H1 (cell line): ENCODE measurements at regions not wholly inside any gene's neighbourhood (a gene's known extent, or its start where the extent isn't known, plus 50 kb on each side); places are given as distances from the start of the nearest gene placed in this dataset.

ENCODE experiments used
- CTCF ChIA-PET: fragments of 300-600 bp; sonication (Branson Sonifier 250); formaldehyde crosslinking; loops from one replicate; lab custom pipeline; 2021; ENCODE audit not compliant: partially characterized antibody; lab: Charles Lee
- POLR2A ChIA-PET: fragments of 300-600 bp; sonication (Branson Sonifier 250); formaldehyde crosslinking; loops from one replicate; lab custom pipeline; 2021; ENCODE audit warnings: inconsistent platforms; ENCODE audit not compliant: partially characterized antibody; lab: Charles Lee
- DNase-seq, 2 experiments: peaks; one replicate each; pipeline versions ENCODE4 v3.0.0 to v3.0.0-alpha.2; 2010 to 2022; ENCODE audit warnings: low spot score in 2 of 2, low read depth in 1 of 2, mixed read lengths in 1 of 2
- FAIRE-seq: peaks from 2 replicates; lab custom pipeline; 2011; peaks lifted over from hg19 to GRCh38; lab: Jason Lieb, UNC
- H2AFZ ChIP-seq: 2 replicates; pipeline ENCODE4 v1.8.1; 2012; ENCODE audit warnings: low read length, inconsistent platforms
- H2AK5ac ChIP-seq: 2 replicates; pipeline ENCODE4 v1.6.1; 2013; ENCODE audit warnings: low read depth, low read length
- H2BK120ac ChIP-seq: replicated peaks from 2 replicates; pipeline ENCODE3; 2013; ENCODE audit warnings: low read depth, low read length, inconsistent platforms
- H2BK12ac ChIP-seq: 2 replicates; pipeline ENCODE4 v1.6.1; 2013; ENCODE audit warnings: low read depth, low read length
- H2BK15ac ChIP-seq: 2 replicates; pipeline ENCODE4 v1.6.1; 2013; ENCODE audit warnings: low read length
- H2BK20ac ChIP-seq: 2 replicates; pipeline ENCODE4 v1.6.1; 2013; ENCODE audit warnings: low read length
- H2BK5ac ChIP-seq: 2 replicates; pipeline ENCODE4 v1.6.1; 2013; ENCODE audit warnings: low read depth, low read length
- H3K14ac ChIP-seq: 2 replicates; pipeline ENCODE4 v1.6.1; 2013; ENCODE audit warnings: inconsistent platforms; ENCODE audit not compliant: insufficient read length
- H3K18ac ChIP-seq: 2 replicates; pipeline ENCODE4 v1.6.1; 2013; ENCODE audit warnings: low read length; ENCODE audit errors: extremely low read depth
- H3K23ac ChIP-seq: 2 replicates; pipeline ENCODE4 v1.6.1; 2013; ENCODE audit warnings: inconsistent platforms; ENCODE audit not compliant: insufficient read length
- H3K23me2 ChIP-seq: 2 replicates; pipeline ENCODE4 v1.6.1; 2013; ENCODE audit warnings: low read depth, low read length
- H3K27ac ChIP-seq: 2 replicates; pipeline ENCODE4 v1.6.1; 2011; ENCODE audit warnings: low read depth, low read length, inconsistent platforms
- H3K27me3 ChIP-seq, 4 experiments: replicated peaks in 1 of 4; 1 replicate in 1 of 4; 2 replicates in 3 of 4; pipeline versions ENCODE4 v1.6.1 to v1.8.1; 2011 to 2013; ENCODE audit warnings: low read length in 3 of 4, mild to moderate bottlenecking in 3 of 4, inconsistent platforms in 2 of 4, mixed read lengths in 2 of 4, moderate library complexity in 1 of 4; ENCODE audit not compliant: control insufficient read depth in 3 of 4, insufficient read depth in 3 of 4; ENCODE audit errors: extremely low read depth in 1 of 4
- H3K36me3 ChIP-seq, 4 experiments: 2 replicates each; pipeline versions ENCODE4 v1.6.1 to v1.8.1; 2011 to 2013; ENCODE audit warnings: mild to moderate bottlenecking in 4 of 4, low read length in 3 of 4, moderate library complexity in 2 of 4, control low read depth in 1 of 4, inconsistent platforms in 1 of 4; ENCODE audit not compliant: insufficient read depth in 4 of 4, control insufficient read depth in 2 of 4
- H3K4ac ChIP-seq: replicated peaks from 2 replicates; pipeline ENCODE3; 2013; ENCODE audit warnings: low read length, low read depth, mixed read lengths, inconsistent platforms; ENCODE audit not compliant: insufficient read length
- H3K4me1 ChIP-seq, 4 experiments: replicated peaks in 1 of 4; 1 replicate in 1 of 4; 2 replicates in 3 of 4; pipeline versions ENCODE4 v1.6.1 to v1.8.1; 2011 to 2013; ENCODE audit warnings: low read length in 3 of 4, inconsistent platforms in 2 of 4, mixed read lengths in 1 of 4; ENCODE audit not compliant: insufficient read depth in 4 of 4, control insufficient read depth in 3 of 4
- H3K4me2 ChIP-seq, 2 experiments: 2 replicates each; pipeline versions ENCODE4 v1.6.1 to v1.8.1; 2011 to 2013; ENCODE audit warnings: low read depth in 2 of 2, low read length in 2 of 2, control low read depth in 1 of 2, inconsistent platforms in 1 of 2, mild to moderate bottlenecking in 1 of 2; ENCODE audit not compliant: insufficient read depth in 1 of 2
- H3K4me3 ChIP-seq, 4 experiments: fragments of 200-600, 300-600 bp in 1 of 4; sonication (generic), shearing (Covaris generic), sonication (Bioruptor Twin) in 1 of 4; 2 replicates each; pipeline versions ENCODE4 v1.5.1 to v1.8.1; 2011 to 2016; ENCODE audit warnings: low read length in 4 of 4, low read depth in 3 of 4, control low read depth in 2 of 4, inconsistent platforms in 2 of 4, mild to moderate bottlenecking in 2 of 4, mixed read lengths in 1 of 4, moderate library complexity in 1 of 4; ENCODE audit not compliant: insufficient read depth in 2 of 4; ENCODE audit errors: extremely low read depth in 1 of 4
- H3K56ac ChIP-seq: replicated peaks from 2 replicates; pipeline ENCODE3; 2013; ENCODE audit warnings: low read depth, mild to moderate bottlenecking, mixed read lengths, low read length, inconsistent platforms; ENCODE audit not compliant: insufficient read length
- H3K79me1 ChIP-seq: 2 replicates; pipeline ENCODE4 v1.6.1; 2013; ENCODE audit warnings: low read depth, low read length, control low read depth
- H3K79me2 ChIP-seq, 2 experiments: 2 replicates each; pipeline versions ENCODE4 v1.6.1 to v1.8.1; 2012 to 2013; ENCODE audit warnings: low read length in 2 of 2, mild to moderate bottlenecking in 2 of 2, inconsistent platforms in 1 of 2; ENCODE audit not compliant: insufficient read depth in 2 of 2, control insufficient read depth in 1 of 2
- H3K9ac ChIP-seq, 4 experiments: replicated peaks in 1 of 4; 1 replicate in 1 of 4; 2 replicates in 3 of 4; pipeline versions ENCODE4 v1.6.1 to v1.8.1; 2011 to 2013; ENCODE audit warnings: low read depth in 3 of 4, low read length in 3 of 4, control low read depth in 2 of 4, mild to moderate bottlenecking in 2 of 4, moderate library complexity in 2 of 4, inconsistent platforms in 1 of 4; ENCODE audit errors: extremely low read depth in 1 of 4
- H3K9me3 ChIP-seq, 2 experiments: 2 replicates each; pipeline versions ENCODE4 v1.6.1 to v1.8.1; 2012 to 2013; ENCODE audit warnings: mild to moderate bottlenecking in 2 of 2, moderate library complexity in 2 of 2, control low read depth in 1 of 2, inconsistent platforms in 1 of 2, low read depth in 1 of 2, low read length in 1 of 2, mixed read lengths in 1 of 2; ENCODE audit not compliant: insufficient read depth in 2 of 2
- H4K20me1 ChIP-seq, 2 experiments: replicated peaks in 1 of 2; 2 replicates each; pipeline versions ENCODE3 to v1.8.1; 2011 to 2013; ENCODE audit warnings: inconsistent platforms in 2 of 2, low read length in 2 of 2, mild to moderate bottlenecking in 1 of 2; ENCODE audit not compliant: insufficient read depth in 2 of 2, control insufficient read depth in 1 of 2
- H4K5ac ChIP-seq: 2 replicates; pipeline ENCODE4 v1.6.1; 2013; ENCODE audit warnings: low read length, low read depth, mixed read lengths, inconsistent platforms; ENCODE audit not compliant: insufficient read length
- H4K8ac ChIP-seq: 2 replicates; pipeline ENCODE4 v1.8.0; 2013; ENCODE audit warnings: mild to moderate bottlenecking, moderate library complexity, low read length, inconsistent platforms; ENCODE audit not compliant: insufficient read depth; ENCODE audit errors: extremely low read depth
- H4K91ac ChIP-seq: replicated peaks from 2 replicates; pipeline ENCODE3; 2013; ENCODE audit warnings: low read length, mixed read lengths, inconsistent platforms; ENCODE audit not compliant: insufficient read length
- BRCA1 ChIP-seq: IDR thresholded peaks from 2 replicates; pipeline ENCODE4 v1.6.1; 2012; ENCODE audit warnings: low read depth, low read length, improper control_type of control experiment
- CHD2 ChIP-seq: IDR thresholded peaks from 2 replicates; pipeline ENCODE4 v1.6.1; 2012; ENCODE audit warnings: low read length, improper control_type of control experiment
- CREB1 ChIP-seq: IDR thresholded peaks from 2 replicates; pipeline ENCODE4 v1.6.1; 2012; ENCODE audit warnings: inconsistent platforms
- CTBP2 ChIP-seq: IDR thresholded peaks from 2 replicates; pipeline ENCODE4 v1.7.0; 2011; ENCODE audit warnings: borderline replicate concordance, mild to moderate bottlenecking, moderate library complexity, mixed read lengths, low read length; ENCODE audit not compliant: insufficient read depth, insufficient read length
- HDAC2 ChIP-seq, 2 experiments: fragments of 300-600 bp in 1 of 2; sonication (generic) in 1 of 2; IDR thresholded peaks; 2 replicates each; pipeline ENCODE4 v1.6.1; 2011 to 2012; ENCODE audit warnings: low read depth in 2 of 2, low read length in 2 of 2, mild to moderate bottlenecking in 2 of 2, moderate library complexity in 2 of 2, borderline replicate concordance in 1 of 2, inconsistent platforms in 1 of 2
- MAFK ChIP-seq: IDR thresholded peaks from 2 replicates; pipeline ENCODE4 v1.6.1; 2012; ENCODE audit warnings: low read depth, mild to moderate bottlenecking, improper control_type of control experiment, low read length
- SIRT6 ChIP-seq: IDR thresholded peaks from one replicate; pipeline ENCODE4 v1.7.1; 2012; ENCODE audit warnings: low read length, inconsistent platforms
- SP4 ChIP-seq: IDR thresholded peaks from 2 replicates; pipeline ENCODE4 v1.6.1; 2012; ENCODE audit warnings: low read length, inconsistent platforms
- WGBS, 2 experiments: shearing (Covaris generic) in 1 of 2; methylation state at CpG; one replicate each; pipeline versions ENCODE4 v1.1.6 to v1.1.7; 2013 to 2015; ENCODE audit warnings: low lambda C conversion rate in 2 of 2, mixed read lengths in 2 of 2, inconsistent platforms in 1 of 2, low coverage in 1 of 2, missing lambda C conversion rate in 1 of 2; ENCODE audit not compliant: insufficient replicate concordance in 2 of 2, insufficient coverage in 1 of 2, insufficient read length in 1 of 2; ENCODE audit errors: extremely low coverage in 1 of 2, missing lambda C conversion rate in 1 of 2; 5-methylcytosine and 5-hydroxymethylcytosine counted together
- TF ChIP-seq, protein P1 (sequence below): IDR thresholded peaks from 2 replicates; pipeline ENCODE4 v1.6.1; 2012; ENCODE audit warnings: low read length, inconsistent platforms

DNA sequence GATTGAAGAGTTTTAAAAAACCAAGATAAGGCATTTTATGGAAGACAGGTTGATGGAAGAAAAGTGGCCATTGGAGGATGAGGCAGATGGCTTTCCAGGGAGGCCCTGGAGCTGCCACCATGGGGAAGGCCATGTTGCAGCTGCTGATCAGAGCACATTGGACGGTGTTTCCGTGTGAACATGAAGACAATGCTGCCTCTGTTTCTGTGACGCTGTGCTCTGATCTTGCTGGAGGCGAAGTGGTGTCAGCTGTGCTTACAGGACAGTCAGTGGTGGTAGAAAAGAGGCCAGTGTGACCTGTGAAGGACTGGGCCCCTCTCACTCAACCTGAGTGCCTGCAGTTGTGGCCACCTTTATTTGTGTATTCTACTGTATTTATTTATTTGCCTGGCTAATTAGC is 132.9 kb downstream of the FAM204A start:
- no peak overlapping the region for H3K27ac ChIP-seq
- H4K8ac ChIP-seq: no peak overlapping the region
- peaks cover 0 to 2% of the 10 kb centered on the region in 2 experiments for H4K20me1 ChIP-seq
- H2BK20ac ChIP-seq: no peak overlapping the region
- H2BK12ac ChIP-seq: no peak overlapping the region; the same call in 1 of the 2 replicates
- no peaks in the 10 kb centered on the region for H3K23me2 ChIP-seq
- no peak overlapping the region for H3K4me3 ChIP-seq
- TF ChIP-seq BRCA1 (no peak), MAFK (no peak), CHD2 (no peak), SIRT6 (no peak), CREB1 (no peak), CTBP2 (no peak), HDAC2 (IDR thresholded peaks at IDR 0.05; ENCODE audit: borderline replicate concordance in 1 of 2, low read depth in 2 of 2, low read length in 2 of 2) (no peak), SP4 (no peak)
- TF ChIP-seq, protein P1, sequence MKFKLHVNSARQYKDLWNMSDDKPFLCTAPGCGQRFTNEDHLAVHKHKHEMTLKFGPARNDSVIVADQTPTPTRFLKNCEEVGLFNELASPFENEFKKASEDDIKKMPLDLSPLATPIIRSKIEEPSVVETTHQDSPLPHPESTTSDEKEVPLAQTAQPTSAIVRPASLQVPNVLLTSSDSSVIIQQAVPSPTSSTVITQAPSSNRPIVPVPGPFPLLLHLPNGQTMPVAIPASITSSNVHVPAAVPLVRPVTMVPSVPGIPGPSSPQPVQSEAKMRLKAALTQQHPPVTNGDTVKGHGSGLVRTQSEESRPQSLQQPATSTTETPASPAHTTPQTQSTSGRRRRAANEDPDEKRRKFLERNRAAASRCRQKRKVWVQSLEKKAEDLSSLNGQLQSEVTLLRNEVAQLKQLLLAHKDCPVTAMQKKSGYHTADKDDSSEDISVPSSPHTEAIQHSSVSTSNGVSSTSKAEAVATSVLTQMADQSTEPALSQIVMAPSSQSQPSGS: no peak
- TF ChIP-seq, all 59 proteins: peak for 0
- Histone ChIP-seq H3K27me3 (no peaks in the 10 kb centered on the region), H3K18ac (no peak overlapping the region), H3K4me2 (no peak overlapping the region), H3K56ac (no peak overlapping the region), H3K79me1 (no peaks in the 10 kb centered on the region), H2AK5ac (no peak overlapping the region), H2BK15ac (no peak overlapping the region), H3K36me3 (no peaks in the 10 kb centered on the region), H3K79me2 (no peaks in the 10 kb centered on the region), H2AFZ (peak overlapping the region; percentile 62; the same call in 1 of the 2 replicates), H3K4ac (no peak overlapping the region), H4K91ac (peak overlapping the region; percentile 3), H3K23ac (no peak overlapping the region), H2BK5ac (no peak overlapping the region), H4K5ac (no peak overlapping the region), H3K9ac (no peak overlapping the region), H3K9me3 (no peaks in the 10 kb centered on the region), H2BK120ac (no peak overlapping the region), H3K14ac (no peak overlapping the region), H3K4me1 (peaks cover 2 to 10% (median 3%) of the 10 kb centered on the region in 4 experiments; a peak in 4 of 7 replicates)
- CTCF ChIA-PET: no interaction called here
- POLR2A ChIA-PET: no interaction called here
- FAIRE-seq (no peak), DNase-seq (no peak)
- WGBS, 2 experiments: 85% methylated on average over 4 of the region's 4 CpGs; no CpG with 5 or more reads in 1 of the 2 experiments
